PC-9 (cell line): ENCODE measurements at regions not wholly inside any gene's neighbourhood (a gene's known extent, or its start where the extent isn't known, plus 50 kb on each side); places are given as distances from the start of the nearest gene placed in this dataset.

Experiments
- BruUV-seq: library from RNA; stranded (reverse); fragments of 400-500 nt; replicated peaks from 2 replicates; lab custom pipeline; 2021; lab: Mats Ljungman, UMichigan
- CTCF ChIA-PET: fragments of 300-600 bp; sonication (Branson Sonifier 250); formaldehyde crosslinking; loops from one replicate; lab custom pipeline; 2022; ENCODE audit warnings: antibody characterized with exemption; lab: Charles Lee
- POLR2A ChIA-PET: fragments of 300-600 bp; sonication (Branson Sonifier 250); formaldehyde crosslinking; loops from one replicate; lab custom pipeline; 2022; ENCODE audit warnings: antibody characterized with exemption; ENCODE audit not compliant: unreplicated experiment; lab: Charles Lee
- DNase-seq, 2 experiments: peaks; one replicate each; pipeline versions ENCODE4 v3.0.0 to v3.0.0-alpha.2; 2015 to 2022; ENCODE audit warnings: mixed read lengths in 1 of 2
- H2AFZ ChIP-seq: fragments of 200-600 bp; sonication (generic); 2 replicates; pipeline ENCODE4 v1.8.1; 2017; ENCODE audit warnings: antibody characterized with exemption
- H3F3A ChIP-seq: fragments of 200-600 bp; sonication (generic); 2 replicates; pipeline ENCODE4 v1.8.1; 2017; ENCODE audit warnings: antibody characterized with exemption, mild to moderate bottlenecking, low read depth; ENCODE audit not compliant: insufficient read depth
- H3K27ac ChIP-seq: fragments of 200-600 bp; sonication (generic); 2 replicates; pipeline ENCODE4 v1.6.1; 2016; ENCODE audit warnings: mixed run types
- H3K27me3 ChIP-seq: fragments of 200-600 bp; sonication (generic); 2 replicates; pipeline ENCODE4 v1.6.1; 2016; ENCODE audit warnings: low read depth, mixed run types; ENCODE audit not compliant: insufficient read depth
- H3K36me3 ChIP-seq: fragments of 200-600 bp; sonication (generic); 2 replicates; pipeline ENCODE4 v1.6.1; 2016; ENCODE audit warnings: low read depth, mixed run types
- H3K4me1 ChIP-seq: fragments of 200-600 bp; sonication (generic); replicated peaks from 2 replicates; pipeline ENCODE4 v1.6.1; 2016; ENCODE audit warnings: mixed run types; ENCODE audit not compliant: insufficient read depth
- H3K4me2 ChIP-seq: fragments of 200-600 bp; sonication (generic); 2 replicates; pipeline ENCODE4 v1.6.1; 2017; ENCODE audit warnings: mixed run types
- H3K4me3 ChIP-seq: fragments of 200-600 bp; sonication (generic); 2 replicates; pipeline ENCODE4 v1.6.1; 2016; ENCODE audit warnings: mixed run types
- H3K79me2 ChIP-seq: fragments of 200-600 bp; sonication (generic); 2 replicates; pipeline ENCODE4 v1.6.1; 2017; ENCODE audit warnings: low read depth, mixed run types
- H3K9me2 ChIP-seq: fragments of 200-600 bp; sonication (generic); 2 replicates; pipeline ENCODE4 v1.8.1; 2017; ENCODE audit warnings: mild to moderate bottlenecking; ENCODE audit not compliant: insufficient read depth
- H3K9me3 ChIP-seq: fragments of 200-600 bp; sonication (generic); 2 replicates; pipeline ENCODE4 v1.8.1; 2016; ENCODE audit warnings: low read depth; ENCODE audit not compliant: insufficient read depth
- H4K20me1 ChIP-seq: fragments of 200-600 bp; sonication (generic); 2 replicates; pipeline ENCODE4 v1.8.1; 2017; ENCODE audit not compliant: insufficient read depth
- CTCF ChIP-seq: fragments of 200-600 bp; sonication (generic); conservative IDR thresholded peaks from 2 replicates; pipeline ENCODE4 v1.6.1; 2017; ENCODE audit warnings: mixed run types, antibody characterized with exemption, mild to moderate bottlenecking, moderate library complexity
- EZH2 ChIP-seq: fragments of 200-600 bp; sonication (generic); IDR thresholded peaks from 2 replicates; pipeline ENCODE4 v1.8.0; 2017; ENCODE audit warnings: antibody characterized with exemption, low read depth
- intact Hi-C: fragments of 100-400 bp; cut with micrococcal nuclease; formaldehyde crosslinking; loops from one replicate; pipeline ENCODE4 v1.10.0; 2022; ENCODE audit not compliant: unreplicated experiment

DNA sequence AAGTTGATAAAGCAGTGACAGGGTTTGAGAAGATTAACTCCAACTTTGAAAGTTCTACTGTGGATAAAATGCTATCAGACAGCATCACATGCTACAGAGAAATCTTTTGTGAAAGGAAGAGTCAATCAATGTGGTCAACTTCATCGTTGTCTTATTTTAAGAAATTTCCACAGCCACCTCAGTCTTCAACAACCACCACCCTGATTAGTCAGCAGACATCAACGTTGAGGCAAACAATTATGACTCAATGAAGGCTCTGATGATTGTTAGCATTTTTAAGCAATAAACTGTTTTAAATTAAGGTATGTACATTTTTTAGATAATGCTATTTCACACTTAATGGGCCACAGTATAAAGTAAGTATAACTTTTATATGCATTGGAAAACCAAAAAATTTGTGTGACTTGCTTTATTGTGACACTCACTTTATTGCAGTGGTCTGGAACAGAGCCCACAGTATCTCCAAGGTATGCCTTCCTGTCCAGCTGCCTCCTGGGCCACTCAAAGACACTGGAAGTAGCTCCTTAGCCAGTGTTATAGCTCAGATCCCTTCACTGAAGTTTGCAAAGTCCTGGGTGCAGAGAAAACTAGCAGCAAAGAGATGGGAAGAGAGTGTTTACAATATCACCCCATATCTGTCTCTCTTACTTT is 293.1 kb downstream of the ARHGAP12 start:
- intact Hi-C loops: no loop called here
- H3K27ac ChIP-seq: no peak overlapping the region
- H3K27me3 ChIP-seq: no peaks in the 10 kb centered on the region
- ChIA-PET POLR2A (interaction anchor here (0.7 kb wide), 1 partner anchor 865 kb away, joined by 3 read pairs; no protein-coding TSS in a partner anchor), CTCF (no interaction called here)
- H3K9me3 ChIP-seq: no peaks in the 10 kb centered on the region
- no peaks in the 10 kb centered on the region for H3K4me1 ChIP-seq
- no peaks in the 10 kb centered on the region for H3K9me2 ChIP-seq
- H2AFZ ChIP-seq: no peak overlapping the region
- no peaks in the 10 kb centered on the region for H4K20me1 ChIP-seq
- no peak for TF ChIP-seq CTCF
- TF ChIP-seq EZH2: no peak
- no TSS peak for BruUV-seq
- H3K4me3 ChIP-seq: no peak overlapping the region
- H3K4me2 ChIP-seq: no peak overlapping the region
- no peaks in the 10 kb centered on the region for H3K36me3 ChIP-seq
- H3F3A ChIP-seq: no peaks in the 10 kb centered on the region
- DNase-seq: no peak
- H3K79me2 ChIP-seq: no peaks in the 10 kb centered on the region

DNA sequence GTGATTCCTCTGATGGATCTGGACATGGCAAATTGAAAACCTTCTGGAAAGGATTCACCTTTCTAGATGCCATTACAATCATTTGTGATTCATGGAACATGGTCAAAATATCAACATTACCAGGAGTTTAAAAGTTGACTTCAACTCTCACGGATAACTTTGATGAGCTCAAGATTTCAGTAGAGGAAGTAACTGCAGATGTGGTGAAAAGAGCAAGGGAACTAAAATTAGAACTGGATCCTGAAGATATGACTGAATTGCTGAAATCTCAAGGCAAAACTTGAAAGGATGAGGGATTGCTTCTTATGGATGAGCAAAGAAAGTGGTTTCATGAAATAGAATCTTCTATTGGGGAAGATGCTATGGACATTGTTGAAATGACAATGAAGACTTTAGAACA is 293.6 kb downstream of the ARHGAP12 start:
- H4K20me1 ChIP-seq: no peaks in the 10 kb centered on the region
- no peaks in the 10 kb centered on the region for H3K36me3 ChIP-seq
- H3K4me1 ChIP-seq: no peaks in the 10 kb centered on the region
- no peaks in the 10 kb centered on the region for H3F3A ChIP-seq
- H3K9me2 ChIP-seq: no peaks in the 10 kb centered on the region
- BruUV-seq: no TSS peak
- no peak overlapping the region for H3K27ac ChIP-seq
- DNase-seq: no peak
- H3K4me3 ChIP-seq: no peak overlapping the region
- H3K4me2 ChIP-seq: no peak overlapping the region
- ChIA-PET CTCF (no interaction called here), POLR2A (no interaction called here)
- H2AFZ ChIP-seq: no peak overlapping the region
- no peaks in the 10 kb centered on the region for H3K27me3 ChIP-seq
- intact Hi-C loops: no loop called here
- TF ChIP-seq CTCF: no peak
- no peak for TF ChIP-seq EZH2
- H3K9me3 ChIP-seq: no peaks in the 10 kb centered on the region
- H3K79me2 ChIP-seq: no peaks in the 10 kb centered on the region

DNA sequence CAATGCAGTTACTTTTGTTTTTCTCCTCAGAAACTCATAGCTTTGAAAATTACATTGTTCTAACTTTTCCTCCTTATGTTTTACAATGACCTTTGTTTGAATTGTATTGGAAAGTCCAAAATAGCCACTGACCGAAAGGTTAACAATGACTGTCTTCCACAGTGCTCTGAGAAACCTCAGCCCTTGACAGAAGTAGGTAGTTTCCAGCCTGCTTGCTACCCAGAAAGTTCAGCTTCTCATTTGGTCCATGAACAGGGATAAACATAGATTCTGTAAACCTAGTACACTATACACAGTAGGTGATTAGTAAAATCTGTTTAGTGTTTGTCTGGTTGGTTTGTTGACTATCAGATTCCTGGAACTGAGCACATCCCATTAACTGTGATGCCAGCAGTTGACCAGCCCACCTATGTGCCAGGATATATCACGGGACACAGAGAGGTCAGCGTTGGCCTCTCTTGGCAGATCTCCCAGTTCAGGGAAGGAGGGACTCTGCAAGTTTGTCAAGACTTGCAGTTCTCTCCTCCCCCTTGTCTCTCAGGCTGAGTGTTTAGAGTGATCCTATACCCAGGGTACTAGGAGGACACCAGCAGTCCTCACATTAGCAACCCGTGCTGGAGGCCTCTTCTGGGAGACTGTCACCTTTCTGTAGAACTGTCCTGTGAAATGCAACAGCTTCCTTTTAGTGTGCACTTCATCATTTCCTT is 297.6 kb downstream of the ARHGAP12 start:
- no peaks in the 10 kb centered on the region for H3K79me2 ChIP-seq
- ChIA-PET POLR2A (no interaction called here), CTCF (no interaction called here)
- intact Hi-C loops: no loop called here
- H3K4me2 ChIP-seq: no peak overlapping the region
- H3K9me2 ChIP-seq: no peaks in the 10 kb centered on the region
- no peaks in the 10 kb centered on the region for H3F3A ChIP-seq
- TF ChIP-seq EZH2: no peak
- no peak for TF ChIP-seq CTCF
- no peak overlapping the region for H2AFZ ChIP-seq
- no peaks in the 10 kb centered on the region for H3K27me3 ChIP-seq
- no peaks in the 10 kb centered on the region for H3K9me3 ChIP-seq
- no TSS peak for BruUV-seq
- DNase-seq: no peak
- H3K4me3 ChIP-seq: no peak overlapping the region
- H3K4me1 ChIP-seq: no peaks in the 10 kb centered on the region
- no peaks in the 10 kb centered on the region for H3K36me3 ChIP-seq
- H4K20me1 ChIP-seq: no peaks in the 10 kb centered on the region
- no peak overlapping the region for H3K27ac ChIP-seq
